ENCODE measurements at regions not wholly inside any gene's neighbourhood (a gene's known extent, or its start where the extent isn't known, plus 50 kb on each side); places are given as distances from the start of the nearest gene placed in this dataset.

GRCh38 chr15:77734306-77734705 lies 101.6 kb upstream of the LINGO1 start:
- TF ChIP-seq POLR2A (IDR thresholded peaks at IDR 0.05) (no peak), CTCF (IDR thresholded peaks at IDR 0.05) (no peak)
- Histone ChIP-seq H3K9me3 (no peaks in the 10 kb centered on the region), H3K36me3 (no peaks in the 10 kb centered on the region), H3K27ac (no peak overlapping the region), H3K27me3 (no peaks in the 10 kb centered on the region), H3K4me3 (replicated peaks in 1 of 3) (no peak overlapping the region), H3K4me1 (no peaks in the 10 kb centered on the region)
- intact Hi-C loops (cut with DNase I), result no loop called here
- WGBS, 2 donors, result 93 to 95% methylated on average over 2 of the region's 2 CpGs
- no peak for DNase-seq

GRCh38 chr15:77733579-77734300 lies 101.0 kb upstream of the LINGO1 start:
- Histone ChIP-seq H3K9me3 (no peaks in the 10 kb centered on the region), H3K36me3 (no peaks in the 10 kb centered on the region), H3K4me3 (replicated peaks in 1 of 3) (no peak overlapping the region), H3K27me3 (no peaks in the 10 kb centered on the region), H3K27ac (no peak overlapping the region), H3K4me1 (no peaks in the 10 kb centered on the region)
- no peak for DNase-seq
- WGBS, 2 donors, result 77 to 84% methylated on average over 18 of the region's 18 CpGs
- no peak for TF ChIP-seq POLR2A (IDR thresholded peaks at IDR 0.05)
- no peak for TF ChIP-seq CTCF (IDR thresholded peaks at IDR 0.05)
- intact Hi-C loops (cut with DNase I), result no loop called here

GRCh38 chr15:77732514-77733335 lies 100.0 kb upstream of the LINGO1 start:
- 74 to 80% methylated on average over 16 to 22 of the region's 22 CpGs for WGBS, 2 donors
- Histone ChIP-seq H3K27ac (no peak overlapping the region), H3K27me3 (no peaks in the 10 kb centered on the region), H3K4me3 (replicated peaks in 1 of 3) (no peak overlapping the region), H3K4me1 (no peaks in the 10 kb centered on the region), H3K9me3 (no peaks in the 10 kb centered on the region), H3K36me3 (no peaks in the 10 kb centered on the region)
- TF ChIP-seq CTCF (IDR thresholded peaks at IDR 0.05) (no peak), POLR2A (IDR thresholded peaks at IDR 0.05) (no peak)
- intact Hi-C loops (cut with DNase I), result no loop called here
- no peak for DNase-seq

GRCh38 chr15:77731945-77732344 lies 99.2 kb upstream of the LINGO1 start:
- TF ChIP-seq CTCF (IDR thresholded peaks at IDR 0.05) (no peak), POLR2A (IDR thresholded peaks at IDR 0.05) (no peak)
- Histone ChIP-seq H3K4me3 (replicated peaks in 1 of 3) (no peak overlapping the region), H3K27me3 (no peaks in the 10 kb centered on the region), H3K4me1 (no peaks in the 10 kb centered on the region), H3K27ac (no peak overlapping the region), H3K9me3 (no peaks in the 10 kb centered on the region), H3K36me3 (no peaks in the 10 kb centered on the region)
- intact Hi-C loops (cut with DNase I), result no loop called here
- 70 to 94% methylated on average over 2 to 5 of the region's 5 CpGs for WGBS, 2 donors
- DNase-seq, result no peak

- TF ChIP-seq CTCF (IDR thresholded peaks at IDR 0.05) (no peak), POLR2A (IDR thresholded peaks at IDR 0.05) (no peak)
- DNase-seq, result no peak
- 88 to 92% methylated on average over 3 to 8 of the region's 8 CpGs for WGBS, 2 donors
- H3K36me3 ChIP-seq, result no peaks in the 10 kb centered on the region
- no peaks in the 10 kb centered on the region for H3K27me3 ChIP-seq
- no peaks in the 10 kb centered on the region for H3K4me1 ChIP-seq
- no peaks in the 10 kb centered on the region for H3K9me3 ChIP-seq
- intact Hi-C loops (cut with DNase I), result no loop called here
- no peak overlapping the region for H3K27ac ChIP-seq
- H3K4me3 ChIP-seq (replicated peaks in 1 of 3), result no peak overlapping the region
Observed at GRCh38 chr15:77731067-77731466, 98.4 kb upstream of the LINGO1 start.

Measured in thyroid gland (tissue), 4 donors.